Panc1 (cell line): ENCODE measurements at regions not wholly inside any gene's neighbourhood (a gene's known extent, or its start where the extent isn't known, plus 50 kb on each side); places are given as distances from the start of the nearest gene placed in this dataset.

Source experiments
- ATAC-seq: fragments of 200-7000 bp; cut with Tn5 transposase; 2 replicates; pipeline ENCODE4 v1.9.1; 2020; ENCODE audit warnings: mild to moderate bottlenecking, moderate library complexity
- BruUV-seq: library from RNA; stranded (reverse); fragments of 400-500 nt; replicated peaks from 2 replicates; lab custom pipeline; 2021; lab: Mats Ljungman, UMichigan
- CTCF ChIA-PET: fragments of 300-600 bp; sonication (Branson Sonifier 250); formaldehyde crosslinking; loops from one replicate; lab custom pipeline; 2022; ENCODE audit warnings: antibody characterized with exemption; lab: Charles Lee
- POLR2A ChIA-PET: fragments of 300-600 bp; sonication (Branson Sonifier 250); formaldehyde crosslinking; loops from one replicate; lab custom pipeline; 2022; ENCODE audit warnings: antibody characterized with exemption; lab: Charles Lee
- DNase-seq: peaks from one replicate; pipeline ENCODE4 v3.0.0-alpha.2; 2010; ENCODE audit warnings: low read depth, low spot score
- H3K27ac ChIP-seq: 2 replicates; pipeline ENCODE4 v1.5.1; 2011; ENCODE audit warnings: mild to moderate bottlenecking, low read length, inconsistent platforms
- H3K27me3 ChIP-seq: fragments of 200-500 bp; sonication (Bioruptor generic); 2 replicates; pipeline ENCODE4 v1.6.0; 2014; ENCODE audit warnings: low read length, inconsistent platforms; ENCODE audit not compliant: control insufficient read depth, insufficient read depth
- H3K36me3 ChIP-seq: fragments of 200-500 bp; sonication (Bioruptor generic); 2 replicates; pipeline ENCODE4 v1.5.1; 2014; ENCODE audit warnings: inconsistent platforms, mild to moderate bottlenecking, low read length, moderate library complexity; ENCODE audit not compliant: control insufficient read depth, insufficient read depth
- H3K4me1 ChIP-seq: 2 replicates; pipeline ENCODE4 v1.5.1; 2011; ENCODE audit warnings: inconsistent platforms, mild to moderate bottlenecking, low read length, moderate library complexity; ENCODE audit not compliant: control insufficient read depth, insufficient read depth
- H3K4me3 ChIP-seq, 2 experiments: 2 replicates each; pipeline ENCODE4 v1.5.1; 2011 to 2012; ENCODE audit warnings: low read depth in 2 of 2, low read length in 2 of 2, mild to moderate bottlenecking in 2 of 2, inconsistent platforms in 1 of 2, moderate library complexity in 1 of 2
- H3K9me3 ChIP-seq: fragments of 200-500 bp; sonication (Bioruptor generic); 2 replicates; pipeline ENCODE4 v1.5.1; 2014; ENCODE audit warnings: low read depth, mild to moderate bottlenecking, inconsistent platforms, low read length, moderate library complexity; ENCODE audit not compliant: control insufficient read depth, insufficient read depth
- POLR2AphosphoS5 ChIP-seq: IDR thresholded peaks from 2 replicates; pipeline ENCODE4 v1.6.1; 2012; ENCODE audit warnings: mild to moderate bottlenecking, low read depth, low read length, moderate library complexity
- REST ChIP-seq, 2 experiments: IDR thresholded peaks; 2 replicates each; pipeline ENCODE4 v1.6.1; 2011 to 2012; ENCODE audit warnings: low read depth in 2 of 2, control low read depth in 1 of 2, low read length in 1 of 2, mild to moderate bottlenecking in 1 of 2, moderate library complexity in 1 of 2; ENCODE audit not compliant: insufficient read depth in 1 of 2
- SIN3A ChIP-seq: IDR thresholded peaks from 2 replicates; pipeline ENCODE4 v1.6.1; 2012; ENCODE audit warnings: low read depth, mild to moderate bottlenecking, low read length, moderate library complexity, borderline replicate concordance; ENCODE audit not compliant: insufficient read depth
- TCF7L2 ChIP-seq: IDR thresholded peaks from 2 replicates; pipeline ENCODE4 v1.6.1; 2011; ENCODE audit warnings: mild to moderate bottlenecking, low read depth, low read length, inconsistent platforms
- in situ Hi-C: cut with HindIII; loops from 2 replicates; pipeline ENCODE4 v1.10.0; 2016; ENCODE audit warnings: low sequenced_read_pairs, low pct_unique_long_range_greater_than_20kb
- intact Hi-C: fragments of 100-400 bp; cut with micrococcal nuclease; formaldehyde crosslinking; loops from one replicate; pipeline ENCODE4 v1.10.0; 2022; ENCODE audit not compliant: unreplicated experiment
- TF ChIP-seq, protein P1 (sequence below): fragments of 450-650 bp; IDR thresholded peaks from 2 replicates; pipeline ENCODE4 v1.5.1; 2017; ENCODE audit warnings: mild to moderate bottlenecking

DNA sequence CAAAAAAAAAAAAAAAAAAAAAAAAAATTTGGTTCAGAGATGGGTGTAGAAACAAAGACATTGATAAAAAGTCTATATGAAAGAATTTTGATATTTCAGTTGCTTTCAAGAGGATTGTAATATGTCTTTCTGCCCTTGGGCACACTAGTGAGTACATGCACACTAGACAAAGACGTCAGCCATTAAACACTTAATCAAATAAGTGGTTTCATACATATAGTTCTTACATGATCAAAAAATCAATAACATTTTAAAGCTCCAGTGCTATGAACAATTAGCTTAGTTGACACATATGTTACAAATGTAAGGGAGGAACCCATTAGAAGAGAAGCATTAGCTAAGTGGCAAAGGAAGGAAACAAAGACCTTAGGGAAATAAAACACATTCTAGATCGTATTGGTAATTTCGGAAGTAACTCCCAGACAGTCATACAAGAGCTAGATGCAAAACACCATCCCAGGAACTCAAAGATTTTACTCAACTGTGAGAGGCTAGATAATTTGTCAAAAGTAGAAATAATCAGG is 84.5 kb upstream of the MAN2A1 start:
- ATAC-seq = no peak
- ChIA-PET POLR2A (interaction anchor here (0.7 kb wide), 1 partner anchor 13 kb away, joined by 14 read pairs; no protein-coding TSS in a partner anchor), CTCF (no interaction called here)
- intact Hi-C loops = no loop called here
- no peaks in the 10 kb centered on the region for H3K4me1 ChIP-seq
- no peak for DNase-seq
- H3K27ac ChIP-seq = no peak overlapping the region
- peaks cover 2% of the 10 kb centered on the region; the same call in 1 of the 2 replicates for H3K27me3 ChIP-seq
- TF ChIP-seq POLR2AphosphoS5 = no peak
- H3K9me3 ChIP-seq = no peaks in the 10 kb centered on the region
- no TSS peak for BruUV-seq
- in situ Hi-C loops = no loop called here
- H3K36me3 ChIP-seq = no peaks in the 10 kb centered on the region
- H3K4me3 ChIP-seq = no peak overlapping the region

GRCh38 chr5:109604758-109605157 is 85.0 kb upstream of the MAN2A1 start:
- Histone ChIP-seq H3K9me3 (no peaks in the 10 kb centered on the region), H3K36me3 (no peaks in the 10 kb centered on the region), H3K27ac (no peak overlapping the region), H3K27me3 (peaks cover 2% of the 10 kb centered on the region; the same call in 1 of the 2 replicates), H3K4me3 (no peak overlapping the region), H3K4me1 (no peaks in the 10 kb centered on the region)
- intact Hi-C loops = no loop called here
- in situ Hi-C loops = no loop called here
- POLR2A ChIA-PET = no interaction called here
- no peak for DNase-seq
- CTCF ChIA-PET = no interaction called here
- no peak for TF ChIP-seq REST (IDR thresholded peaks at IDR 0.05; ENCODE audit: insufficient read depth in 1 of 2, low read depth in 2 of 2, low read length in 1 of 2)
- no peak for TF ChIP-seq POLR2AphosphoS5
- TF ChIP-seq TCF7L2 = no peak
- no peak for TF ChIP-seq SIN3A
- TF ChIP-seq, protein P1, sequence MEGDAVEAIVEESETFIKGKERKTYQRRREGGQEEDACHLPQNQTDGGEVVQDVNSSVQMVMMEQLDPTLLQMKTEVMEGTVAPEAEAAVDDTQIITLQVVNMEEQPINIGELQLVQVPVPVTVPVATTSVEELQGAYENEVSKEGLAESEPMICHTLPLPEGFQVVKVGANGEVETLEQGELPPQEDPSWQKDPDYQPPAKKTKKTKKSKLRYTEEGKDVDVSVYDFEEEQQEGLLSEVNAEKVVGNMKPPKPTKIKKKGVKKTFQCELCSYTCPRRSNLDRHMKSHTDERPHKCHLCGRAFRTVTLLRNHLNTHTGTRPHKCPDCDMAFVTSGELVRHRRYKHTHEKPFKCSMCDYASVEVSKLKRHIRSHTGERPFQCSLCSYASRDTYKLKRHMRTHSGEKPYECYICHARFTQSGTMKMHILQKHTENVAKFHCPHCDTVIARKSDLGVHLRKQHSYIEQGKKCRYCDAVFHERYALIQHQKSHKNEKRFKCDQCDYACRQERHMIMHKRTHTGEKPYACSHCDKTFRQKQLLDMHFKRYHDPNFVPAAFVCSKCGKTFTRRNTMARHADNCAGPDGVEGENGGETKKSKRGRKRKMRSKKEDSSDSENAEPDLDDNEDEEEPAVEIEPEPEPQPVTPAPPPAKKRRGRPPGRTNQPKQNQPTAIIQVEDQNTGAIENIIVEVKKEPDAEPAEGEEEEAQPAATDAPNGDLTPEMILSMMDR = no peak
- no peak for ATAC-seq
- no TSS peak for BruUV-seq

DNA sequence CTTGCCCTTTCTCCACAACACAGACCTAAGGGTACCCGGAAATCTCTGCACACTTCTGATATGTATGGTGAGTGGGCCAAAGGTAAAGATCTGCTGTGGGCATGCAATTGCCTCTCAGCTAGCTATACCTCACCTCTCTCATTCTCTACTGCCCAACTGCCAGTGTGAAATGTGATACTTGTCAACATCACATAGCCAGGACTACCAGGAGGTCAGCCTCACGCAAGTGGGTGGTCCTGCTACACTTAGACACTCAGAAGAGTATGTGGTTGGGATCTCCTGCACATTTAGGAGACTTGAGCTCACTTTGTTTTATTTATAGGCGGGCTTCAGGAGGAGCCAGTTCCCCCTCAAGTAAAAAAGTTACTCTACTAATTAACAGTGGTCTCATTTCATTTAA is 88.0 kb upstream of the MAN2A1 start:
- Histone ChIP-seq H3K4me1 (no peaks in the 10 kb centered on the region), H3K27ac (no peak overlapping the region), H3K36me3 (no peaks in the 10 kb centered on the region), H3K9me3 (no peaks in the 10 kb centered on the region), H3K4me3 (no peak overlapping the region), H3K27me3 (no peaks in the 10 kb centered on the region)
- intact Hi-C loops (no loop called here), in situ Hi-C loops (no loop called here)
- TF ChIP-seq TCF7L2 = no peak
- TF ChIP-seq REST (IDR thresholded peaks at IDR 0.05; ENCODE audit: insufficient read depth in 1 of 2, low read depth in 2 of 2, low read length in 1 of 2) = no peak
- TF ChIP-seq POLR2AphosphoS5 = no peak
- TF ChIP-seq, protein P1 = no peak
- TF ChIP-seq SIN3A = no peak
- no peak for DNase-seq
- ChIA-PET CTCF (no interaction called here), POLR2A (no interaction called here)
- ATAC-seq = no peak
- BruUV-seq = no TSS peak
